Esophagus muscularis mucosa (tissue), 4 donors: ENCODE measurements at regions not wholly inside any gene's neighbourhood (a gene's known extent, or its start where the extent isn't known, plus 50 kb on each side); places are given as distances from the start of the nearest gene placed in this dataset.
A peak's percentile ranks its signal among the peaks of the same experiment; 100 is the strongest.

Experiments
- DNase-seq: peaks from one replicate; pipeline ENCODE4 v3.0.0-alpha.2; 2017; ENCODE audit errors: extremely low spot score
- H3K27ac ChIP-seq, 4 donors: fragments of 200-600 bp; sonication (generic); replicated peaks in 1 of 4; 1 replicate in 3 of 4; 2 replicates in 1 of 4; pipeline ENCODE4 v1.5.1; 2016 to 2019; ENCODE audit warnings: mild to moderate bottlenecking in 1 of 4
- H3K27me3 ChIP-seq, 4 donors: fragments of 200-600 bp; sonication (generic); one replicate each; pipeline versions ENCODE4 v1.5.1 to v1.6.0; 2016 to 2019
- H3K36me3 ChIP-seq, 4 donors: fragments of 200-600 bp; sonication (generic); one replicate each; pipeline ENCODE4 v1.5.1; 2016 to 2019
- H3K4me1 ChIP-seq, 4 donors: fragments of 200-600 bp; sonication (generic); one replicate each; pipeline ENCODE4 v1.5.1; 2016 to 2019
- H3K4me3 ChIP-seq, 4 donors: fragments of 200-600 bp; sonication (generic); 1 replicate in 2 of 4; 2 replicates in 2 of 4; pipeline ENCODE4 v1.5.1; 2016 to 2019; ENCODE audit warnings: mild to moderate bottlenecking in 4 of 4, moderate library complexity in 1 of 4
- H3K9me3 ChIP-seq, 4 donors: fragments of 200-600 bp; sonication (generic); 1 replicate in 3 of 4; 2 replicates in 1 of 4; pipeline ENCODE4 v1.5.1; 2016 to 2019
- EP300 ChIP-seq: sonication (generic); formaldehyde crosslinking; IDR thresholded peaks from one replicate; pipeline ENCODE4 v1.6.1; 2017; ENCODE audit warnings: antibody characterized with exemption
- POLR2A ChIP-seq: fragments of 450-650 bp; IDR thresholded peaks from one replicate; pipeline ENCODE4 v1.6.1; 2017; ENCODE audit warnings: antibody characterized with exemption, moderate library complexity, mild to moderate bottlenecking, low read depth
- POLR2AphosphoS5 ChIP-seq, 2 donors: sonication (generic); formaldehyde crosslinking; IDR thresholded peaks; one replicate each; pipeline ENCODE4 v1.6.1; 2017; ENCODE audit warnings: antibody characterized with exemption in 2 of 2
- WGBS: methylation state at CpG from one replicate; pipeline ENCODE4 v1.1.5; 2018; 5-methylcytosine and 5-hydroxymethylcytosine counted together
- intact Hi-C: fragments of 100-400 bp; cut with DNase I; formaldehyde crosslinking; loops from one replicate; pipeline ENCODE4 v1.15.1; 2023
- TF ChIP-seq, protein P1 (sequence below), 3 experiments: fragments of 200-600 bp in 2 of 3; fragments of 450-650 bp in 1 of 3; sonication (generic) in 2 of 3; IDR thresholded peaks; one replicate each; pipeline ENCODE4 v1.5.1; 2017 to 2019; ENCODE audit warnings: antibody characterized with exemption in 3 of 3, mild to moderate bottlenecking in 2 of 3, moderate library complexity in 1 of 3

- Histone ChIP-seq H3K27me3 (no peaks in the 10 kb centered on the region), H3K4me3 (no peak overlapping the region), H3K27ac (no peak overlapping the region), H3K4me1 (peaks cover 0 to 14% (median 9%) of the 10 kb centered on the region in 4 donors), H3K36me3 (no peaks in the 10 kb centered on the region), H3K9me3 (no peaks in the 10 kb centered on the region)
- 85% methylated on average over 7 of the region's 8 CpGs for WGBS
- no peak for TF ChIP-seq EP300
- no peak for TF ChIP-seq POLR2AphosphoS5 (IDR thresholded peaks at IDR 0.05)
- TF ChIP-seq, protein P1, sequence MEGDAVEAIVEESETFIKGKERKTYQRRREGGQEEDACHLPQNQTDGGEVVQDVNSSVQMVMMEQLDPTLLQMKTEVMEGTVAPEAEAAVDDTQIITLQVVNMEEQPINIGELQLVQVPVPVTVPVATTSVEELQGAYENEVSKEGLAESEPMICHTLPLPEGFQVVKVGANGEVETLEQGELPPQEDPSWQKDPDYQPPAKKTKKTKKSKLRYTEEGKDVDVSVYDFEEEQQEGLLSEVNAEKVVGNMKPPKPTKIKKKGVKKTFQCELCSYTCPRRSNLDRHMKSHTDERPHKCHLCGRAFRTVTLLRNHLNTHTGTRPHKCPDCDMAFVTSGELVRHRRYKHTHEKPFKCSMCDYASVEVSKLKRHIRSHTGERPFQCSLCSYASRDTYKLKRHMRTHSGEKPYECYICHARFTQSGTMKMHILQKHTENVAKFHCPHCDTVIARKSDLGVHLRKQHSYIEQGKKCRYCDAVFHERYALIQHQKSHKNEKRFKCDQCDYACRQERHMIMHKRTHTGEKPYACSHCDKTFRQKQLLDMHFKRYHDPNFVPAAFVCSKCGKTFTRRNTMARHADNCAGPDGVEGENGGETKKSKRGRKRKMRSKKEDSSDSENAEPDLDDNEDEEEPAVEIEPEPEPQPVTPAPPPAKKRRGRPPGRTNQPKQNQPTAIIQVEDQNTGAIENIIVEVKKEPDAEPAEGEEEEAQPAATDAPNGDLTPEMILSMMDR (IDR thresholded peaks at IDR 0.05), result no peak
- no peak for TF ChIP-seq POLR2A
- peak; percentile 90 for DNase-seq
- intact Hi-C loops, result no loop called here
Observed at GRCh38 chr2:239625971-239626734, 225.3 kb upstream of the HDAC4 start.

DNA sequence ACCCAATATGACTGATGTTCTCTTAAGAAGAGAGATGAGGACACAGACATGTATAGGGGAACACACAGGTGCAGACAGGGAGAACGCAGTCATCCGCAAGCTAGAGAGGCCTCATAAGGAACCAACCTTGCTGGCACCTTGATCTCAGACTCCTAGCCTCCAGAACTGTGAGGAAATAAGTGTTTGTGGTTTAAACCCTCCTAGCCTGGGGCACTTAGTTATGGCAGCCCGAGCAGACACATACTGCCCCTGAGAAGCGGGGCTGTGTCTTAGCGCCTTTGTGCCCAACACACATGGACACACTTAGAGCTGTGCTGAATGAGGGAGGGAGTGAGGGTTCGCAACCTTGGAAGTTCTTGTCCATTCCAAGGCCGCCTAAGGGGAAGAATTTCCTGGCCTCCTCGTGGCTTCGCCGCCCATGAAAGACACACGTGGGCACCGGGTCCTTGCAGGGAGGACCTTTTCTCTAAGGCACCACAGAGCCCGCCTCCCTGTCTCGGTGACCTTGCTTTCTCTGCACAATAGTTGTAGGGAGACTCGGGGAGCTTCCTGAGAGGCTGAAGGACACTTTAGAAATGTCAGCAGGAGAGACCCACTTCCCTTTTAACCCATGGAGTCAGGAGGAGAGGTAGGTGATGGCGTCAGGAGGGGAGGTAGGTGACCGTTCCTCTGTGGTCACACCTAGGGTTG lies 224.5 kb upstream of the HDAC4 start:
- H3K27me3 ChIP-seq, result no peaks in the 10 kb centered on the region
- TF ChIP-seq, protein P1 (IDR thresholded peaks at IDR 0.05), result no peak
- TF ChIP-seq POLR2AphosphoS5 (IDR thresholded peaks at IDR 0.05), result no peak
- no peak for TF ChIP-seq EP300
- TF ChIP-seq POLR2A, result no peak
- WGBS, result 90% methylated on average over 16 of the region's 17 CpGs
- peaks cover 0 to 6% (median under 1%) of the 10 kb centered on the region in 4 donors for H3K4me1 ChIP-seq
- intact Hi-C loops, result no loop called here
- DNase-seq, result no peak
- no peak overlapping the region for H3K27ac ChIP-seq
- no peak overlapping the region for H3K4me3 ChIP-seq
- no peaks in the 10 kb centered on the region for H3K9me3 ChIP-seq
- no peaks in the 10 kb centered on the region for H3K36me3 ChIP-seq

GRCh38 chr2:239621611-239622010 lies 220.8 kb upstream of the HDAC4 start:
- H3K4me1 ChIP-seq, result no peaks in the 10 kb centered on the region
- H3K9me3 ChIP-seq, result peaks cover 0 to 22% (median 11%) of the 10 kb centered on the region in 4 donors
- H3K36me3 ChIP-seq, result no peaks in the 10 kb centered on the region
- H3K4me3 ChIP-seq, result no peak overlapping the region
- intact Hi-C loops, result no loop called here
- no peaks in the 10 kb centered on the region for H3K27me3 ChIP-seq
- no peak for DNase-seq
- H3K27ac ChIP-seq, result no peak overlapping the region
- TF ChIP-seq, protein P1 (IDR thresholded peaks at IDR 0.05), result no peak
- TF ChIP-seq POLR2AphosphoS5 (IDR thresholded peaks at IDR 0.05) (no peak), POLR2A (no peak), EP300 (no peak)
- 91% methylated on average over 8 of the region's 8 CpGs for WGBS

DNA sequence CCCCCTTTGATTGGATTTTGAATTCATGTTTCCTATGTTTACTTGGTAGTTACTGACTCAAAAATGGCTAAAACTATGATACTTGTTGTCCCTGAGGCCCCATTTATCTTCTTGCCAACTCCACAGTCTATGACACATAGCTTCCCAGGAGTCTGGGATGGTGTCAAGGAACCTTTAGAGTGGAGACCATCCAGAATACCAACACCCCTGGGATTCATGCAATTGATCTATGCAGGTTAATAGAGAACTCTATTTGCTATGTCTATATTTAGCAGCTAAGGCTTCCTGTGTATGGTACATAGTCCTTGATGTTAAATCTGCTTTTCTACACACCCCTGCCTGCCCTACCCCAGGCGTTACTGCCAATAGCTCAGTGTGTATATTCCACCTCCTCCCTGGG lies 218.5 kb upstream of the HDAC4 start:
- TF ChIP-seq EP300 (no peak), POLR2A (no peak), POLR2AphosphoS5 (IDR thresholded peaks at IDR 0.05) (no peak)
- TF ChIP-seq, protein P1 (IDR thresholded peaks at IDR 0.05), result no peak
- no peak overlapping the region for H3K4me3 ChIP-seq
- no peaks in the 10 kb centered on the region for H3K36me3 ChIP-seq
- DNase-seq, result no peak
- H3K27ac ChIP-seq, result no peak overlapping the region
- no peaks in the 10 kb centered on the region for H3K4me1 ChIP-seq
- WGBS, result 85% methylated on average over 1 of the region's 1 CpG
- no peaks in the 10 kb centered on the region for H3K27me3 ChIP-seq
- H3K9me3 ChIP-seq, result peaks cover 0 to 32% (median 16%) of the 10 kb centered on the region in 4 donors
- intact Hi-C loops, result no loop called here
